ENCODE measurements at regions not wholly inside any gene's neighbourhood (a gene's known extent, or its start where the extent isn't known, plus 50 kb on each side); places are given as distances from the start of the nearest gene placed in this dataset.

DNA sequence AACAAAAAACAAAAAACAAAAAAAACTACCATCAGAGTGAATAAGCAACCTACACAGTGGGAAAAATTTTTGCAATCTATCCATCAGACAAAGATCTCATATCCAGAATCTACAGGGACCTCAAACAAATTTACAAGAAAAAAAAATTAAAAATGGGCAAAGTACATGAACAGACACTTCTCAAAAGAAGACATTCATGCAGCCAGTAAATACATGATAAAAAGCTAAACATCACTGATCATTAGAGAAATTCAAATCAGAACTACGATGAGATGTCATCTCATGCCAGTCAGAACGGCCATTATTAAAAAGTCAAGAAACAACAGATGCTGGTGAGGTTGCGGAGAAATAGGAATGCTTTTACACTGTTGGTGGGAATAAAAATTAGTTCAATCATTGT is 466.5 kb upstream of the ATXN7L3B start:
- no peak overlapping the region for H3K27ac Mint-ChIP-seq
- H3K4me1 ChIP-seq (ENCODE audit: insufficient read depth, low read length), result no peaks in the 10 kb centered on the region
- H2BK5ac ChIP-seq (ENCODE audit: insufficient read length, low read length), result no peak overlapping the region
- H3K4ac ChIP-seq (ENCODE audit: low read depth, low read length), result no peak overlapping the region
- peaks cover 0 to 2% of the 10 kb centered on the region in 2 experiments; a peak in 1 of 4 replicates for H3K4me1 Mint-ChIP-seq
- no CpG with 5 or more reads among the region's 3 CpGs for WGBS (ENCODE audit: extremely low coverage, insufficient read length, low lambda C conversion rate)
- no peak overlapping the region for H3K14ac ChIP-seq (ENCODE audit: insufficient read depth, low read length)
- no peak overlapping the region for H3K18ac ChIP-seq (ENCODE audit: insufficient read length, low read depth, low read length)
- peaks cover 0 to 29% (median 4%) of the 10 kb centered on the region in 3 experiments; a peak in 4 of 7 replicates for H3K36me3 Mint-ChIP-seq (ENCODE audit: insufficient read depth in 1 of 3, low read depth in 3 of 3)
- H4K5ac ChIP-seq (ENCODE audit: insufficient read length, low read depth, low read length), result no peak overlapping the region
- H3K23ac ChIP-seq (ENCODE audit: insufficient read length, low read depth, low read length), result no peak overlapping the region
- TF ChIP-seq, protein P1, sequence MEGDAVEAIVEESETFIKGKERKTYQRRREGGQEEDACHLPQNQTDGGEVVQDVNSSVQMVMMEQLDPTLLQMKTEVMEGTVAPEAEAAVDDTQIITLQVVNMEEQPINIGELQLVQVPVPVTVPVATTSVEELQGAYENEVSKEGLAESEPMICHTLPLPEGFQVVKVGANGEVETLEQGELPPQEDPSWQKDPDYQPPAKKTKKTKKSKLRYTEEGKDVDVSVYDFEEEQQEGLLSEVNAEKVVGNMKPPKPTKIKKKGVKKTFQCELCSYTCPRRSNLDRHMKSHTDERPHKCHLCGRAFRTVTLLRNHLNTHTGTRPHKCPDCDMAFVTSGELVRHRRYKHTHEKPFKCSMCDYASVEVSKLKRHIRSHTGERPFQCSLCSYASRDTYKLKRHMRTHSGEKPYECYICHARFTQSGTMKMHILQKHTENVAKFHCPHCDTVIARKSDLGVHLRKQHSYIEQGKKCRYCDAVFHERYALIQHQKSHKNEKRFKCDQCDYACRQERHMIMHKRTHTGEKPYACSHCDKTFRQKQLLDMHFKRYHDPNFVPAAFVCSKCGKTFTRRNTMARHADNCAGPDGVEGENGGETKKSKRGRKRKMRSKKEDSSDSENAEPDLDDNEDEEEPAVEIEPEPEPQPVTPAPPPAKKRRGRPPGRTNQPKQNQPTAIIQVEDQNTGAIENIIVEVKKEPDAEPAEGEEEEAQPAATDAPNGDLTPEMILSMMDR (conservative IDR thresholded peaks at IDR 0.05), result no peak
- H3K9ac ChIP-seq (ENCODE audit: extremely low read depth, insufficient read length, low read length), result no peak overlapping the region
- H3K27me3 Mint-ChIP-seq (ENCODE audit: low read depth), result no peaks in the 10 kb centered on the region
- no peak overlapping the region for H3K27ac ChIP-seq (ENCODE audit: insufficient read length, low read depth, low read length)
- H3K79me2 ChIP-seq (ENCODE audit: insufficient read depth, low read length), result no peaks in the 10 kb centered on the region
- no peak overlapping the region for H4K8ac ChIP-seq (replicated peaks; ENCODE audit: insufficient read length, low read depth, low read length)
- no peaks in the 10 kb centered on the region for H4K20me1 ChIP-seq (ENCODE audit: control insufficient read depth, insufficient read depth, insufficient read length)
- no peak overlapping the region for H2BK120ac ChIP-seq (ENCODE audit: low read depth, low read length, poor library complexity, severe bottlenecking)
- H3K56ac ChIP-seq (ENCODE audit: insufficient read length, low read depth, low read length), result no peak overlapping the region
- no peak overlapping the region for H2BK20ac ChIP-seq (ENCODE audit: low read depth, low read length, poor library complexity, severe bottlenecking)
- peaks cover 22 to 25% of the 10 kb centered on the region in 2 experiments; a peak in 4 of 5 replicates for H3K9me3 Mint-ChIP-seq
- no peak for DNase-seq
- no peak overlapping the region for H3K4me2 ChIP-seq (ENCODE audit: insufficient read depth, insufficient read length, low read length)
- H2AFZ ChIP-seq (ENCODE audit: low read length), result no peak overlapping the region
- H3K4me3 Mint-ChIP-seq, result no peak overlapping the region
- H2BK15ac ChIP-seq (ENCODE audit: low read depth, low read length), result no peak overlapping the region
- H3K9me3 ChIP-seq (ENCODE audit: control insufficient read depth, low read depth, low read length), result no peaks in the 10 kb centered on the region
- H4K91ac ChIP-seq (ENCODE audit: insufficient read length, low read depth, low read length), result no peak overlapping the region
- H2BK12ac ChIP-seq (ENCODE audit: insufficient read length, low read depth, low read length), result no peak overlapping the region
- H2AK5ac ChIP-seq (ENCODE audit: insufficient read length, low read length), result no peak overlapping the region
- no peaks in the 10 kb centered on the region; the same call in 1 of the 2 replicates for H3K27me3 ChIP-seq (ENCODE audit: insufficient read depth, low read length)
- H3K79me1 ChIP-seq (ENCODE audit: insufficient read depth, low read depth, low read length, poor library complexity, severe bottlenecking), result no peaks in the 10 kb centered on the region
- H3T11ph ChIP-seq (ENCODE audit: low read length), result no peak overlapping the region
- no peaks in the 10 kb centered on the region for H3K23me2 ChIP-seq (ENCODE audit: insufficient read length, low read depth, low read length, poor library complexity, severe bottlenecking)

Measured in H9 (cell line).